Ovary (tissue), 7 donors: ENCODE measurements at regions not wholly inside any gene's neighbourhood (a gene's known extent, or its start where the extent isn't known, plus 50 kb on each side); places are given as distances from the start of the nearest gene placed in this dataset.

Experiments used
- DNase-seq, 5 donors: peaks; one replicate each; pipeline ENCODE4 v3.0.0-alpha.2; 2019 to 2020
- H3K27ac ChIP-seq, 2 donors: fragments of 200-600 bp; one replicate each; pipeline versions ENCODE4 v1.5.1 to v1.8.0; 2019 to 2022
- H3K27me3 ChIP-seq: fragments of 200-600 bp; one replicate; pipeline ENCODE4 v1.8.0; 2022
- H3K36me3 ChIP-seq: fragments of 200-600 bp; sonication (generic); one replicate; pipeline ENCODE4 v1.5.1; 2019
- H3K4me1 ChIP-seq: one replicate; pipeline ENCODE4 v1.8.1; 2013; ENCODE audit warnings: mild to moderate bottlenecking, moderate library complexity; ENCODE audit not compliant: insufficient read depth
- H3K4me3 ChIP-seq: fragments of 200-600 bp; sonication (generic); one replicate; pipeline ENCODE4 v1.5.1; 2017
- H3K9me3 ChIP-seq, 2 donors: fragments of 200-600 bp in 1 of 2; sonication (generic) in 1 of 2; one replicate each; pipeline versions ENCODE4 v1.5.1 to v1.8.1; 2013 to 2019; ENCODE audit warnings: mild to moderate bottlenecking in 1 of 2, moderate library complexity in 1 of 2
- EP300 ChIP-seq: sonication (generic); formaldehyde crosslinking; IDR thresholded peaks from one replicate; pipeline ENCODE4 v1.6.1; 2017; ENCODE audit warnings: antibody characterized with exemption
- POLR2A ChIP-seq: fragments of 450-650 bp; IDR thresholded peaks from one replicate; pipeline ENCODE4 v1.6.1; 2017; ENCODE audit warnings: antibody characterized with exemption, mild to moderate bottlenecking, moderate library complexity
- WGBS, 3 donors: extraction: QIAGEN DNeasy Blood & Tissue Kit in 1 of 3; methylation state at CpG; one replicate each; pipeline versions ENCODE4 v1.1.5 to v1.1.7; 2013 to 2017; 5-methylcytosine and 5-hydroxymethylcytosine counted together
- intact Hi-C, 4 donors: fragments of 100-400 bp; cut with DNase I; formaldehyde crosslinking; loops; one replicate each; pipeline versions ENCODE4 v1.11.0 to v1.15.1; 2022 to 2023
- TF ChIP-seq, protein P1 (sequence below), 3 donors: fragments of 450-650 bp in 2 of 3; fragments of 200-600 bp in 1 of 3; IDR thresholded peaks; one replicate each; pipeline versions ENCODE4 v1.5.1 to v1.8.0; 2016 to 2022; ENCODE audit warnings: antibody characterized with exemption in 3 of 3, mild to moderate bottlenecking in 1 of 3
- donor health status: DM: no; HTN: no; CAD: no; lungs with moderate emphysema.
- donor health status: DM: no; HTN: no; CAD: no.
- donor health status: Bipolar disorder and iron deficiency.
- donor health status: DM: no; HTN: no; CAD: no.
- donor health status: DM: yes; HTN: yes; CAD: no.

DNA sequence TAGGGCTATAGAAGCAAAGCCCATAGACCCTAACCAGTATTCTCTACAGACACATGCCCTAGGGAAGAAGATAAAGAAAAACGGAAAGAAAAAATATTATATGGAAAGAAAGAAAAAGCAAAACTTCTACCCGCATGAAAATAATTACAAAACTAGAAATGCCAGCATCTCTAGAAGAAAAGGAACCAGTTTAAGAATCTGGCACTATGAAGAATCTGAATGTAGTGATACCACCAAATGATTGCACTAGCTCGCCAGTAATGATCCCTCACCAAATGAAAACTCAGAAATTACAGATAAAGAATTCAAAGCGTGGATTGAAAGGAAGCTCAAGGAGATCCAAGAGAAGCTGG is 341.9 kb upstream of the GRIA1 start:
- intact Hi-C loops = no loop called here
- DNase-seq = no peak
- Histone ChIP-seq H3K9me3 (no peaks in the 10 kb centered on the region), H3K27me3 (no peaks in the 10 kb centered on the region), H3K36me3 (no peaks in the 10 kb centered on the region), H3K4me3 (no peak overlapping the region), H3K27ac (no peak overlapping the region), H3K4me1 (no peaks in the 10 kb centered on the region)
- 31 to 37% (median 34%) methylated on average over 4 of the region's 4 CpGs for WGBS, 3 donors
- TF ChIP-seq POLR2A (no peak), EP300 (no peak)
- TF ChIP-seq, protein P1, sequence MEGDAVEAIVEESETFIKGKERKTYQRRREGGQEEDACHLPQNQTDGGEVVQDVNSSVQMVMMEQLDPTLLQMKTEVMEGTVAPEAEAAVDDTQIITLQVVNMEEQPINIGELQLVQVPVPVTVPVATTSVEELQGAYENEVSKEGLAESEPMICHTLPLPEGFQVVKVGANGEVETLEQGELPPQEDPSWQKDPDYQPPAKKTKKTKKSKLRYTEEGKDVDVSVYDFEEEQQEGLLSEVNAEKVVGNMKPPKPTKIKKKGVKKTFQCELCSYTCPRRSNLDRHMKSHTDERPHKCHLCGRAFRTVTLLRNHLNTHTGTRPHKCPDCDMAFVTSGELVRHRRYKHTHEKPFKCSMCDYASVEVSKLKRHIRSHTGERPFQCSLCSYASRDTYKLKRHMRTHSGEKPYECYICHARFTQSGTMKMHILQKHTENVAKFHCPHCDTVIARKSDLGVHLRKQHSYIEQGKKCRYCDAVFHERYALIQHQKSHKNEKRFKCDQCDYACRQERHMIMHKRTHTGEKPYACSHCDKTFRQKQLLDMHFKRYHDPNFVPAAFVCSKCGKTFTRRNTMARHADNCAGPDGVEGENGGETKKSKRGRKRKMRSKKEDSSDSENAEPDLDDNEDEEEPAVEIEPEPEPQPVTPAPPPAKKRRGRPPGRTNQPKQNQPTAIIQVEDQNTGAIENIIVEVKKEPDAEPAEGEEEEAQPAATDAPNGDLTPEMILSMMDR (IDR thresholded peaks at IDR 0.05) = no peak

GRCh38 chr5:153151558-153151957 is 338.9 kb upstream of the GRIA1 start:
- Histone ChIP-seq H3K4me3 (no peak overlapping the region), H3K36me3 (no peaks in the 10 kb centered on the region), H3K27ac (no peak overlapping the region), H3K27me3 (no peaks in the 10 kb centered on the region), H3K4me1 (no peaks in the 10 kb centered on the region), H3K9me3 (no peaks in the 10 kb centered on the region)
- TF ChIP-seq, protein P1 (IDR thresholded peaks at IDR 0.05) = no peak
- TF ChIP-seq POLR2A = no peak
- no peak for TF ChIP-seq EP300
- intact Hi-C loops = loop anchor here in 1 of 4 donors (10.0 kb wide), 1 partner anchor 597 kb away; no protein-coding TSS in a partner anchor
- no peak for DNase-seq

GRCh38 chr5:153153086-153153485 is 337.4 kb upstream of the GRIA1 start:
- Histone ChIP-seq H3K4me3 (no peak overlapping the region), H3K4me1 (no peaks in the 10 kb centered on the region), H3K27me3 (no peaks in the 10 kb centered on the region), H3K36me3 (no peaks in the 10 kb centered on the region), H3K27ac (no peak overlapping the region), H3K9me3 (no peaks in the 10 kb centered on the region)
- intact Hi-C loops = loop anchor here in 1 of 4 donors (10.0 kb wide), 1 partner anchor 598 kb away; no protein-coding TSS in a partner anchor
- DNase-seq = no peak
- 67 to 70% (median 69%) methylated on average over 1 of the region's 1 CpG for WGBS, 3 donors
- TF ChIP-seq, protein P1 (IDR thresholded peaks at IDR 0.05) = no peak
- TF ChIP-seq POLR2A (no peak), EP300 (no peak)

- Histone ChIP-seq H3K9me3 (no peaks in the 10 kb centered on the region), H3K4me1 (no peaks in the 10 kb centered on the region), H3K27me3 (no peaks in the 10 kb centered on the region), H3K36me3 (no peaks in the 10 kb centered on the region), H3K4me3 (no peak overlapping the region), H3K27ac (no peak overlapping the region)
- TF ChIP-seq POLR2A (no peak), EP300 (no peak)
- TF ChIP-seq, protein P1 (IDR thresholded peaks at IDR 0.05) = no peak
- intact Hi-C loops = loop anchor here in 1 of 4 donors (10.0 kb wide), 1 partner anchor 602 kb away; no protein-coding TSS in a partner anchor
- WGBS, 3 donors = 23 to 48% (median 26%) methylated on average over 1 of the region's 1 CpG
- no peak for DNase-seq
These were observed 333.3 kb upstream of the GRIA1 start for GRCh38 chr5:153157156-153157555.
